ENCODE measurements at regions not wholly inside any gene's neighbourhood (a gene's known extent, or its start where the extent isn't known, plus 50 kb on each side); places are given as distances from the start of the nearest gene placed in this dataset.
"Not testable (repeated sequence)": the region's sequence is repeated elsewhere in the genome, so short reads cannot be mapped to it uniquely, and the experiment has no call there.

DNA sequence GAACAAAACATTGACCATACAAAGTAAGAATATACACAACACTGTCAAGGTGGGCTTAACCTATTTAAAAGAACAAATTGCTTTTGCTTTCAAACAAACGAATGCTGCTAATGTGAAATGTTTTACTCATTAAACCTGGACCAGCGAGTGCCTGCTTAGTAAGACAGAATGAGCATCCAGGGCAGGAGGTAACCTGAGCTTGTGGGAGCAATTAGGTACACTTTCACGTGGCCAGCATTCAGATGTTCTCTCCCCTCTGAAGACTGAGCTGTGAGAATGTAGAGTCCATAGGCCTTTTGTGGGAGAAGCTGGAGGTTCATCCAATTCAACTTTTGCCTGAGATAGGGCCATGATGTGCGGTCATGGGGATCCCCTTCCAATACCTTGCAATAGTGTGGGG, 266.5 kb downstream of the TSN start:
- DNase-seq: no peak

DNA sequence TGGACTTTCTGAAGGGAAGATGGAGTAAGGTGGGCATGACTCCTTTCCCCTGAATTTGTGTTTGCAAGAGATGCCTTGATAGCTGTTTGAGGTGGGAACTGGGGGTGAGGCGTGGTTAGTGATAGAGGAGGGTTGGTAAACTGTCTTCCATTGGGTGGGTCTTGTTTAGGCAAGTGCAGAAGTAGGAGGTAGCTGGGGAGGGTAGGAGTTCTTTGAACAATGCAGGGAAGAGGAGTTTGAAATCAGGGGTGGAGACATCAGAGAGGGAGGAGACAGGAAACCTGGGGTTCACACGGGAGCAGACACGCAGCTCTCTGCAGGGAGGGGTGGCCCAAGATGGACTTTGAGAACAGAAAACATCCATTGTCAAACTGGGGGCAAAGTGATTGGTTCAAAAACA, 267.1 kb downstream of the TSN start:
- no peak for DNase-seq

DNA sequence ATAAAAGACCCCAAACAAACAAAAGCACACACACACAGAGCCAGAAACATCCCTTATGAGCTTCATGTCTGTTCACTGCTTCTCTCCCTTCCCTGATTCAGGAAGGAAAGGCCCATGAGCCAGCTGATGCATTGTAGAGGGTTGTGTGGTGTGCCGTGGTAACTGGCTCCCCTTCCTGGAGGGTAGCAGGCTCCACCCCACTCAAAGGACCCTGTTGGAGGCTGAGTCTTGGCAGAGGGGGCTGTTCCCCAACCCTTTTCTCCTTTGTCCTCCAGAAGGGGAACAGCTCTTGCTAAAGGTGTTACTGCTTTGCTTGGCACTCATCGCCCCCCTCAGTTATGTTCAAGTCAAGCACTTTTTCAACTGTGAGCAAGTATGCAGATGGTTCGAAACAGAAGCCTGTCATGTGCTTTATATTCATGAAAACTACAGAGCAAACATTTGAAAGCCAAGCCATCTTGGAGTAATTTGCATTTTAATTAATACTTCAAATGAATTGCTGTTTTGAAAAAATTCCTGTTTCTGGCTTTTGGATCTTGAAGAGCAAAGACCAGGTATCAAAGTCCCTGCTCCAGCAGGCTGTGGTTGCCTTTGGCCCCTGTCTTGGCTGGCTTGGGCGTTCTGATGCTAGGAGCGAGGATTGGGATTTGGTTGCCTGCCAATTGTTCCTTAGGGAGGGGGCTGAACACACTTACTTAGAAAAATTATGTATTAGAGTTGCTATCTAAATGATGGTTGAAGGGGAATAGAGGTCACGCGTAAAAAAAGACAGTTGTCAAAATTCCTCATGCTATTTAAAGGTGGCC, 267.8 kb downstream of the TSN start:
- no peak for DNase-seq

DNA sequence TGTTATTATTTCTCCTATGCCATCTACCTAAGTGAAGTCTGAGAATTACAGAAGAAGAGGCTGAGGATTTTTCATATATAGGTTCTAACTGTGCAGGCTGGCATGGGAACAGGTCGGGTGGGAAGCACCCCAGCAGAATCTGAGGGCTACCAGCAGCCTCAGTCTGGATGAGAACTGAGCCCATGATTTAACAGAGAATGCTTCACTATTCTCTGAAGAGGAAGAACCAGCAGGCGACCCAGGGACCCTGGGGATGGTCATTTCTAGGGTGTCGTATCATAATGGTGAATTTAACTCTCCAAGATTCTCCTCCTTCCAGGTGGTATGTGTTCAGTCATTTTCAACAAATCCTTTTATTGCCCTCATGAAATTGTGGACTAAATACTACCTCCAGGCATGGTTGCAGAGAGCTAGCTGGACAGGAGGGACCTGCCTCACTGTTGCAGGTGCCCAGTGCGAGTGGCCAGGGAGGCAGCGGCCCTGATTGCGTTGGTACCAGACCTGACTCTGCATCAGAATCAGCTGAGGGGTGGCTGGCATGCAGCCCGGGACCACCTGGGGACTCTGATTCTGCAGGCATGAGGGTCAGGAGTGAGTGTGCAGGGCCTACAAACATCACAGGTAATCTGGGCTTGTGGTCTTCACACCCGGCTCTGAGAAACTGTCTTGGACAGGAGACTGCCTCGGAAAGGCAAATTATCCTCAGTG, 272.2 kb downstream of the TSN start:
- no peak for DNase-seq

DNA sequence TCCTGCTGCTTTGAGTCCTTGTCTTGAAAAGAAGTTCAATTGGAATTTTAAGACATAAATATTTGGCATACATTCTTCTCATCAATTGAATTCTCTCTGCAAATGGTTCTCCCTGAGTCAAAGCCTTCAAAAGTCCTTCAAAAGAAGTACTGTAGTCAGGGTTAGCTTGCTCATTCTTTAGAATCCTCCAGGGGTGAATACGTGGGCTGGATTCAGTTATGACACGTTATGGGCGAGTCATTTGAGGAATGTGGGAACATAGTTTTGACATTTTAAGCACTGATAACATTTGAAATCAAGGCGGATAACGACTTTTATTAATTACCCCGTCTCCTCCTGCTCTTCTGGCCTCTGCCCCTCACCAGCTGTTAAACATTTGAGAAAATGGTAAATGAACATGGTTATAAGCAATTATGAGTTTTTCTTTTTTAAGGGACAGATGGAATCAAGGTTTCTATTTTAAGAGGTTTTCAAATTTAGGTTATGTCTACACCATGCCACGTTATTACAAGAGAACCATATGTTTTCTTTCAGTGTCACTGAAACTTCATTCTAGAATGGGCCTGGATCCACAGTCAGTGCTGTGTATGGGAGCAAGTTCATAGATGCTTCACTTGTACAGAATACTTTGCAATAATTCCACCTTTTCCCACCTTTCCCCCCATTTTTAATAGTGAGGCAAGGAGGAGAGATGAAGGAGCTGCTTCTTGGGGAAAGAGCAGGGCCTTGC, 273.1 kb downstream of the TSN start:
- DNase-seq: no peak

DNA sequence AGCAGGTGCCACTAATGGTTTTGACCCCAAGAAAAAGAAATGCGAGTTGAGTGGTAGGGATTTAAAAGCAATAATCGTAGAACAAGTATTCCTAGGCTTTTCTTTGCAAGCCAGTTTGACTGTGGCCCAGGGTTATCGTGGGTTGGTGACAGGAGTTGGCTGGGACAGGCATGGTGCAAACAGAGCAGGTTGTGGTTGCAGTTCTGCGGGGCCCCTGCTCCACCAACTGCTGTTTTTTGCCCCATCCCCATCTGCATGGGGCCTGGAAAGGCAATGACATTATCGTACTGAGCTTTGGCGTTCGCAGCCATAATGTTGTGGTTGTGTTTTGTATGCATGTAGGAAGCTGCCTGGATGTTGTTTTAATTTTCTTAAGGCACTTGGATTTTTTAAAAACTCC, 274.0 kb downstream of the TSN start:
- no peak for DNase-seq

DNA sequence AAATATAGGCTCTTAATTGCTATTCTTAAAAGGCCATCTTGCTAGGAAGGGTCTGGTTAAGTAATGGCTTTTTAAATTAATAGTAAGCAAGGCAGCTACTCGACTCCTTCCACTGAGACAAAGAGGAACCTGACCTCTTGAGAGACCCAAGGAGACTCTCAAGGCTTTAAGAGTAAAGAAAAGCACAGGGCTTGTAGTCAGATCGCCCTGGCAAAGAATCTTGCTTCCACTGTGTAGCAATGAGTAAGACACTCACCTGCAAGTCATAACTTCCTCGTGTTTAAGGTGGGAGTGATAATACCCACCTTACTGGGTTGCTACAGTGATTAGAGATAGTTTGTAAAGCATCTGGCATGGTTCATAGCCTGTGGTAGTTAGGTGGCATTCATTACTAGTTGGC, 274.5 kb downstream of the TSN start:
- no peak for DNase-seq

DNA sequence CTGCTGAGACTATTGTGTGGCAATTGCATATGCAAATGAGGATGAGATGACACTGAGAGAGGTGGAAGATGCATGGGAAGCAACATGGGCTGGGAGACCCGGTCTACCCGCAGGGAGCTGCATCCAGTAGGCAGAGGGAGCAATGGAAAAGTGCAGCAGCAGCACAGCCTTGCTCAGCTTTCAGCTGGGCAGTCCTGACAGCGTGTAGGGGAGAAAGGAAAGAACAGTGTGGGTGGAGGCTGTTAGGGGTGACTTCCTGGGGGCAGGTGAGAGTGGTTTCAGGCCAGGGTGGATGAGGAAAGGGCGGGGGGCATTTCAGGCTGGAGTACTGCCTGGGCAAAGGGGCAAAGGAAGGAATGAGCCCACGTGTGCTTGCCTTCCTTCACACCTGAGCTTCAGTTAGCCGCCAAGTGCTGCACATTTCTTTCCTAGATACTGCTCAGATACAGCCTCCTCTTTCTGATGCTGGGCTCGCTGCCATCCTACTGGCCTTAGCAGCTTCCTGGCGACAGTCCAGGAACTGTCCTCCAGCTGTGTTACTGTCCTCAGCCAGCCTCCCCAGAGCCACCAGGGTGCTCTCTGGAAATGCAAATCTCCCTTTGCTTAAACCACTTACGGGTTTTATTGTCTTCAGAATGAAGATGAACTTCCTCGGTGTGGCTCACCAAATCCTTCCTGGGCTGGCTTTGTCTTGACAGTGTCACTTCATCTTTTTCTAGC, 276.3 kb downstream of the TSN start:
- no peak for DNase-seq

DNA sequence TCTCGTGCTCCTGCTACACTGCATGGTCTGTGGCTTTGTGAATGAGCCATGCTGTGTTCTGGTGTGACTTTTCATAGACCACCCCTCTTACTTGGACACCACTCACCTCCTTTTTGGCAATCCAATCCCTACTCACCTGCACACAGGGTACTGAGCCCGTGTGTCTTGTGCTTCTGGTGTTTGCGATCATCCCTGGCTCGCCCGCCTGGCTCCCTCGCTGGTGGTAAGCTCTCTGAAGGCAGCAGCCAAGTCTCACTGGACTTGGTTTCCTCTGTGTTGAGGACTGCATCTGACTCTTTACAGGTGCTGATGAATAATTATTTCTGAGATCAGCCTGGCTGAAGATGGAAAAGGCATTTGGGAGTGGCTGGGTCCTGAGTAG, 276.8 kb downstream of the TSN start:
- DNase-seq: no peak

DNA sequence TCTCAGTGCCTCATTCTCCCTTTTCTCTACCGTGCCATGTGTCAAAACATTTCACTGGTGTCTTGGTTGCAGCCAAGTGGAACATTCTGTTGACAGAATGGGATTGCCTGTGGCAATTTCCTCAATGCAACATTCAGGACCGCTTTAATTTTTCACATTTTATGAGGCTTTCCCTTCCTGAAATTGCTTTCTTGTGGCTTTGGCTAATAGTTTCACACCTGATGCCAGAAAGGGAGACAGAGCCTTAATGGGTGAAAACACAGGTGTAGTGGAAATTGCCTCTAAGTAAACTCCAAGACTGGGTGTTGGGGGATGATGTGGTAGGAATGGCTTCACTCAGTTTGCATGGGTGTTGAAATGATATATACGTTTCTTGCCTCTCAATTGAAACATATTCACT, 278.3 kb downstream of the TSN start:
- DNase-seq: no peak

DNA sequence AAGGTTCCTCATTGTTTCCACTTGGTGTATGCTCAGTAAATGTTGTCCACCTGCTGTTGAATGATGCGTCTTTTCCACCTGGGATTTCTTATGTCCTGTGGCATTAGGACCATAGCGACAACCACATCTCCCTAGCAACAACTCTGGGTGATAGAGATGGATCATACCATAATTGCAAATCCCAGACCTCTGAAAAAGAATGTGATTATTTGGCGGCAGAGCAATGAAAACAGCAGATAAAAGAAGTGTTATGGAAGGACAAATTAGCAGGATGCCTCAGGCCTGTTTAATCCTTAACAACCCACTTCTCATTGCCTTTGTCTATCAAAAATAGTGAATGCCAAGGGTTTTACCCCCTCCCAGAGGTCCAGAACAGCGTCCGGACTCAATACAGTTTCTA, 278.9 kb downstream of the TSN start:
- DNase-seq: no peak

DNA sequence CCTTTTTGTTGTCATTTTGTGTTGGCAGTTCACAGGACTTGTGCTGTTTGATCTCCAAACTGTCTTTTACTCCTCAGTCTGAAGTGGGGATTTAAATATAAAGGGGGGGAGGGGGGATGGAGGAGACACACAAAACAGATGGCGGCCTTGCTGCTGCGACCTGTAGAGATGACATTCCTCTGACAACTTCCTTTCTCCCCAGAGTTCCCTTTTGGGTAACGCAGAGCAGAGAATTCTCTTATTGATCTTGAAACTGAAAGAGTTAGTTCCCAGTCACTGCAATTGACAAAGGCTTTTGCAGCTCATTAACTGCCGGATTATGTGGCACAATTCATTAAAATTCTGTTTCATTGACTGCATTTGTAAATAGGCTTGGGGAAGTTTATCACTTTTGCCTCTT, 279.3 kb downstream of the TSN start:
- no peak for DNase-seq

DNA sequence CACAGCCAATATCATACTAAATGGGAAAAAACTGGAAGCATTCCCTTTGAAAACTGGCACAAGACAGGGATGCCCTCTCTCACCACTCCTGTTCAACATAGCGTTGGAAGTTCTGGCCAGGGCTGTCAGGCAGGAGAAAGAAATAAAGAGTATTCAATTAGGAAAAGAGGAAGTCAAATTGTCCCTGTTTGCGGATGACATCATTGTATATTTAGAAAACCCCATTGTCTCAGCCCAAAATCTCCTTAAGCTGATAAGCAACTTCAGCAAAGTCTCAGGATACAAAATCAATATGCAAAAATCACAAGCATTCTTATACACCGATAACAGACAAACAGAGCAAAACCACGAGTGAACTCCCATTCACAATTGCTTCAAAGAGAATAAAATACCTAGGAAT, 283.4 kb downstream of the TSN start:
- not testable (repeated sequence) for DNase-seq

DNA sequence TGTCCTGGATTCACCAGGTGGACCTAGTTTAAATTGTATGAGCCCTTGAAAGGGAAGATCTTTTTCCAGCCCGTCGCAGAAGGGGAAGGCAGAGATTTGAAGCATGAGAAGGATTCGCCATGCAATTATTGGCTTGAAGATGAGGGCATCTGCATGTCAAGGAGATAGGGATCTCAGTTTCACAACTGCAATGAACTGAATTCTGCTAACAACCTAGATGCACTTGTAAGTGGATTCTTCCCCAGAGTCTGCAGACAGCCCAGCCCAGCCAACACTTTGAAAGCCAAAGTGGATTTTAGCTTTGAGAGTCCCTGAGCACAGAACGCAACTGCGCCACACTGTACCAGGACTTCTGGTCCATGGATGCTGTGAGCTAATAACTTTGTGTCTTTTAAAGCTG, 286.0 kb downstream of the TSN start:
- DNase-seq: no peak

DNA sequence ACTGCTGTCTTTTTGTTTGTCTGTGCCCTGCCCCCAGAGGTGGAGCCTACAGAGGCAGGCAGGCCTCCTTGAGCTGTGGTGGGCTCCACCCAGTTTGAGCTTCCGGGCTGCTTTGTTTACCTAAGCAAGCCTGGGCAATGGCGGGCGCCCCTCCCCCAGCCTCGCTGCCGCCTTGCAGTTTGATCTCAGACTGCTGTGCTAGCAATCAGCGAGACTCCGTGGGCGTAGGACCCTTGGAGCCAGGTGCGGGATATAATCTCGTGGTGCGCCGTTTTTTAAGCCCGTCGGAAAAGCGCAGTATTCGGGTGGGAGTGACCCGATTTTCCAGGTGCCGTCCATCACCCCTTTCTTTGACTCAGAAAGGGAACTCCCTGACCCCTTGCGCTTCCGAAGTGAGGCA, 296.2 kb downstream of the TSN start:
- not testable (repeated sequence) for DNase-seq

DNA sequence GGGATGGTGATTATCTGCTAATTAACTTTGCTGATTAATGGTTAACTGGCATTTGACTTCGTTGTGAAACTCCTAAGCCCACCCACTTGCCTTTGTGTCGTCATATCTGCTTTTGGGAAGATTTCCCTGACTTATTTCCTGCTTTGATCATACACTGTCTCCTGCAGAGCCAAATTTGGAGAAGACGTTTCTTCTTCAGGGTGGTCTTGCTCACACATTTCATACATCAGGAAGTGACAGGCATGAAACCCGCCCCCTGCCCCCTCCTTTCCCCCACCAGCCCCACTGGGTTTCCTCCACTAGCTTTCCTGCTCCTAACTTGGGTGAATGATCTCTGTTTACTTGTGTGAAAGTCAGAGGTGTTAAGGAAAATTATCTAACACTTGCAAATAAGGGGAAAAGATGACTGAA, 300.1 kb downstream of the TSN start:
- no peak for DNase-seq

DNA sequence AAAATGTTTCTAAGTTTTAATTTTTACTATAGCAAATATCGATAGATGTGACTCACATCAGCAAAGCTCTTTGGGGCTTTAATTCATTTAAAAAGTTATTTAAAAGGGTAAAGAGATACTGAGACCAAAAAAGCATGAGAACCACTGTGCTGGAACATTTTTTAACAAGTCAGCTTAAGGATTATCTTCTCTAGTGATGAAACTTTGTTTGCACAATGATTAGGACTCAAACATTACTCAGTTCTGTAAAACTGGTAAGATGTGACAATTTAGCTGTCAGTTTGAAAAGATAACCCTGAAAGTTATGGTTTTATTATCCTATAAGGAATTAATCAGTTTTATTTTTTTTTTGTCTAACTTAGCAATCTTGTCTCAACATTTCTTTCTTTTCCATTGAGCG, 301.4 kb downstream of the TSN start:
- no peak for DNase-seq

DNA sequence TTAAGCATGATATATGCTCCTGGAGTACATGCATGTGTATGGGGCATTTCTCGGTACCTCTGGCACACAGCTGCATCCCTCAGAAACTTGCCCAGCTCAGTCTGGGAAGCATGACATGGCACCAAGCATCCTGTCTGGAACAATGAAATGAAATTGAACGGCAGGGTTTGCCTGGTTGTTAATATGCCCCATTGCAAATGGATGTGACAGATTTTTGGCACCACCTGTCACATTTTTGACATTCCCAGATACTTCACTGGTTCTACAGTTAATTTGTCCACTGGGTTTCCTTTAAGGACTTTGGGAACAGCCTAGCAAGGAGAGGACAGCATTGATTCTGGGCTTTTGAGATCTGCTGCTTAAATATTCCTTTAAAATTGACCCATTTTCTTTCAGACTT, 305.8 kb downstream of the TSN start:
- DNase-seq: no peak

DNA sequence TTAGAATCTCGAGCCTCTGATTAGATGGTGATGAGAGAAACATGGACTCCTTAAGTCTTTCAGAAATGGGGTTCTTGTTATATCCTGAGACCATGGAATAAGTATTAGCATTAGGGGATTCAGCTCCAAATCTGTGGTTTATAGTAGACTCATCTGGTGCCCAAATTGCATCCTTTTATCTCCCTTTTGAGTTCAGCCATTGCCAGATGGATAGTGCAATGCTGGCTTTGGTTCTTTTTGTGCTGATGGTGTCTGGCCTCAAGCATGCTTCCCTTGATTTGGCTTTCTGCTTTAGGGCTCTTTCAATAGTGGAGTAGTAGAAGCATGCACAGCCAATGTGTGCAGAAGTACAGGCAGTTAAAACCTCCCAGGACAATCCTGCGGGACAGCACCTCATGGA, 306.4 kb downstream of the TSN start:
- no peak for DNase-seq

DNA sequence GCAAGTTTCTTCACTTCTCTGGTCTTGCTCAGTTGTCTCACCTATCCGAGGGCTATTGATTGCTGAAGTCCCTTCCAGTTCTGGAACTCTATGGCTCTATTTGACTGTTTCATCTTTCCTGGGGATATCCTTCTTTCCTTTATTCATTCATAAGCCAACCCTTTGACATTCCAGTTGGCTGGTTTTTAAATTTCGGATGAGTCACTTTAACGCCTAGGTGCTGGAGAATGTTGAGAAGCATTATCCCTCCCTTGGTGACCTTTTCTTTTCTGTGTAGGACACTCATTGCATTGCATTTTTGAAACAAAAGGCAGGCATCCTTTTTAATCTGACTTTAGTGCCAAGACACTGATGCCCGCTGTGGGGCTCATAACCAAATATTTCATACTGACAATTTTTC, 307.1 kb downstream of the TSN start:
- no peak for DNase-seq

DNA sequence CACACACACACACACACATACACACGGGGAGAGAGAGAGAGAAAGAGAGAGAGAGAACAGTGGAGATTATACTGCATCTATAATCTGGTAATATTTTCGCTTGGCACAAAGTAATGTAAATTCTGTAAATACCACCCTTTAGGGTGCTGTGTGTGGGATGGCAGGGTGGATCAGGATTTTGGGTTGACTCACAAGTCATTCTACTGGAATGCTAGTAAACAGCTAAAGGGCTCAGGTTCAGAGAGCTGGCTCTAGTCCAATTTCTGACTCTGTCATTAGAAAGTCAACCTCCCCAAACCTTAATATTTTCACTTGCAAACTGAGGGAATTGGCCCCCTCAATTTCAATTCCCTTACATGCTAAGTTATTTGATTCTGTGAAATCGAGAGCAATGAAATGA, 308.3 kb downstream of the TSN start:
- no peak for DNase-seq

DNA sequence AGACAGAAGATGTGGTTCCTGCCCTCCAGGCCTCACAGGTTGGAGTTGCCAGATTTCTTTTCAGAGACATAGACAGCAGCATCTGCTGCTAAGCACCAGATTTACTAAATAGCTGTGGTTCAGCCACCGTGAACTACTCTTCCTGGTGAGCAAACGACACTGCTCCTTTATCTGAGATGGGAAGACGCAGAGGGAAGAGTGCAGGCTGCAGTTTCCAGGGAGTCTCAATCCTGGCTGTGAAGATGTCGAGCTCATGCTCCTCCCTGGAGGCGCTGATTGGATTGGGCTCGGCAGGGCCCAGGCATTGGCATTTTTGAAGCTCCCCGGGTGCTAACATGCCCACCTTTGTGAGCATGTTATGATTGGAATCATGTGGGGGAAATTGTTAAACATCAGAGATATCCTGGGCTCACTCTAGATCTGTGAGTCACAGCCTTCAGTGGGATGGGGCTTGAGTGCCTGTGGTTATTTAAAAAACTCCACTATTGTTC, 314.8 kb downstream of the TSN start:
- no peak for DNase-seq

DNA sequence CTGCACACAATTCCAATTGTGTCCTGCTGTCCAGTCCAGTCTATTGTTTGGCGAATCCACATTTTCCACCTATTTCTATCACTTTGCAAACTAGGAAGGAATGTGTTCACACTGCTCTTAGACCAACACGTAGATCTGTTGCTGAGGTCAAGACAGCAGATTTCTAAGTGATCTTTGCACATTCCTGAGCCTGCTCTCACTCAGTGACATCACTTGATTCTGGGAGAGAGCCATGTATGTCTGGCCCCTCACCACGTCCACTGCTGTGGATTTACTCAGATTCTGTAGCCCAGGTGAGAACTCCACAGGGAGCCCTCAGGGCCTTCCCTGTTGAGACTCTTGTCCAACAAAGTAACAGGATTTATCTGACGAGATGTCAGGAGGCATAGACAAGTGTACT, 317.2 kb downstream of the TSN start:
- DNase-seq: no peak

Measured in CD4-positive, alpha-beta T cell treated with Interleukin-4 for 1 hour (primary cell).